ENCODE measurements at regions not wholly inside any gene's neighbourhood (a gene's known extent, or its start where the extent isn't known, plus 50 kb on each side); places are given as distances from the start of the nearest gene placed in this dataset.

GRCh38 chr10:43979551-43979950, 330.9 kb upstream of the ZNF32 start:
- Histone ChIP-seq H4K5ac (ENCODE audit: insufficient read length, low read depth, low read length) (no peak overlapping the region), H4K8ac (ENCODE audit: extremely low read depth, insufficient read depth, low read length) (no peak overlapping the region), H3K4ac (replicated peaks; ENCODE audit: insufficient read length, low read depth, low read length) (no peak overlapping the region), H2AK5ac (ENCODE audit: low read depth, low read length) (no peak overlapping the region), H2BK120ac (replicated peaks; ENCODE audit: low read depth, low read length) (no peak overlapping the region), H3K14ac (ENCODE audit: insufficient read length) (no peak overlapping the region), H3K9ac (replicated peaks in 1 of 4; ENCODE audit: extremely low read depth in 1 of 4, low read depth in 3 of 4, low read length in 3 of 4) (no peak overlapping the region), H3K79me2 (ENCODE audit: control insufficient read depth in 1 of 2, insufficient read depth in 2 of 2, low read length in 2 of 2) (no peaks in the 10 kb centered on the region), H3K56ac (replicated peaks; ENCODE audit: insufficient read length, low read depth, low read length) (no peak overlapping the region), H2AFZ (ENCODE audit: low read length) (no peak overlapping the region), H3K9me3 (ENCODE audit: insufficient read depth in 2 of 2, low read depth in 1 of 2, low read length in 1 of 2) (no peaks in the 10 kb centered on the region), H4K20me1 (replicated peaks in 1 of 2; ENCODE audit: control insufficient read depth in 1 of 2, insufficient read depth in 2 of 2, low read length in 2 of 2) (no peaks in the 10 kb centered on the region), H3K18ac (ENCODE audit: extremely low read depth, low read length) (no peak overlapping the region), H2BK20ac (ENCODE audit: low read length) (no peak overlapping the region), H3K27ac (ENCODE audit: low read depth, low read length) (no peak overlapping the region), H3K79me1 (ENCODE audit: low read depth, low read length) (no peaks in the 10 kb centered on the region), H3K23me2 (ENCODE audit: low read depth, low read length) (no peaks in the 10 kb centered on the region), H4K91ac (replicated peaks; ENCODE audit: insufficient read length, low read length) (no peak overlapping the region), H3K4me2 (ENCODE audit: insufficient read depth in 1 of 2, low read depth in 2 of 2, low read length in 2 of 2) (no peak overlapping the region), H3K27me3 (replicated peaks in 1 of 4; ENCODE audit: control insufficient read depth in 3 of 4, extremely low read depth in 1 of 4, insufficient read depth in 3 of 4, low read length in 3 of 4) (no peaks in the 10 kb centered on the region), H3K36me3 (ENCODE audit: control insufficient read depth in 2 of 4, insufficient read depth in 4 of 4, low read length in 3 of 4) (no peaks in the 10 kb centered on the region), H3K4me1 (replicated peaks in 1 of 4; ENCODE audit: control insufficient read depth in 3 of 4, insufficient read depth in 4 of 4, low read length in 3 of 4) (no peaks in the 10 kb centered on the region), H2BK5ac (ENCODE audit: low read depth, low read length) (no peak overlapping the region), H3K23ac (ENCODE audit: insufficient read length) (no peak overlapping the region), H3K4me3 (ENCODE audit: extremely low read depth in 1 of 4, insufficient read depth in 2 of 4, low read depth in 3 of 4, low read length in 4 of 4) (no peak overlapping the region), H2BK12ac (ENCODE audit: low read depth, low read length) (no peak overlapping the region), H2BK15ac (ENCODE audit: low read length) (no peak overlapping the region)
- FAIRE-seq (no peak), DNase-seq (ENCODE audit: low read depth in 1 of 2, low spot score in 2 of 2) (no peak)
- ChIA-PET CTCF (ENCODE audit: partially characterized antibody) (interaction anchor here (0.7 kb wide), 1 partner anchor 1418 kb away, joined by 3 read pairs; no protein-coding TSS in a partner anchor), POLR2A (ENCODE audit: partially characterized antibody) (no interaction called here)
- WGBS, 2 experiments (ENCODE audit: extremely low coverage in 1 of 2, insufficient coverage in 1 of 2, insufficient read length in 1 of 2, insufficient replicate concordance in 2 of 2, low coverage in 1 of 2, low lambda C conversion rate in 2 of 2, missing lambda C conversion rate in 1 of 2): 97% methylated on average over 3 of the region's 3 CpGs; no CpG with 5 or more reads in 1 of the 2 experiments
- no peak for TF ChIP-seq EGR1 (IDR thresholded peaks at IDR 0.05; ENCODE audit: borderline replicate concordance, low read depth, low read length)
- TF ChIP-seq RXRA (IDR thresholded peaks at IDR 0.05; ENCODE audit: insufficient read depth, low read depth, low read length): no peak
- TF ChIP-seq SRF (IDR thresholded peaks at IDR 0.05; ENCODE audit: low read depth, low read length): no peak
- no peak for TF ChIP-seq RBBP5 (IDR thresholded peaks at IDR 0.05; ENCODE audit: borderline replicate concordance, low read depth, low read length)
- no peak for TF ChIP-seq MAFK (IDR thresholded peaks at IDR 0.05; ENCODE audit: low read depth, low read length)
- no peak for TF ChIP-seq RAD21 (IDR thresholded peaks at IDR 0.05 in 1 of 2, conservative IDR thresholded peaks at IDR 0.05 in 1 of 2; ENCODE audit: low read depth in 2 of 2, low read length in 2 of 2)
- TF ChIP-seq BRCA1 (IDR thresholded peaks at IDR 0.05; ENCODE audit: low read depth, low read length): no peak
- TF ChIP-seq JUN (IDR thresholded peaks at IDR 0.05; ENCODE audit: low read depth, low read length): no peak
- no peak for TF ChIP-seq SAP30 (IDR thresholded peaks at IDR 0.05; ENCODE audit: insufficient read depth, insufficient replicate concordance, low read length)
- no peak for TF ChIP-seq SIRT6 (IDR thresholded peaks at IDR 0.05; ENCODE audit: low read length)
- TF ChIP-seq, protein P1, sequence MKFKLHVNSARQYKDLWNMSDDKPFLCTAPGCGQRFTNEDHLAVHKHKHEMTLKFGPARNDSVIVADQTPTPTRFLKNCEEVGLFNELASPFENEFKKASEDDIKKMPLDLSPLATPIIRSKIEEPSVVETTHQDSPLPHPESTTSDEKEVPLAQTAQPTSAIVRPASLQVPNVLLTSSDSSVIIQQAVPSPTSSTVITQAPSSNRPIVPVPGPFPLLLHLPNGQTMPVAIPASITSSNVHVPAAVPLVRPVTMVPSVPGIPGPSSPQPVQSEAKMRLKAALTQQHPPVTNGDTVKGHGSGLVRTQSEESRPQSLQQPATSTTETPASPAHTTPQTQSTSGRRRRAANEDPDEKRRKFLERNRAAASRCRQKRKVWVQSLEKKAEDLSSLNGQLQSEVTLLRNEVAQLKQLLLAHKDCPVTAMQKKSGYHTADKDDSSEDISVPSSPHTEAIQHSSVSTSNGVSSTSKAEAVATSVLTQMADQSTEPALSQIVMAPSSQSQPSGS (IDR thresholded peaks at IDR 0.05; ENCODE audit: low read length): no peak
- no peak for TF ChIP-seq GABPA (IDR thresholded peaks at IDR 0.05; ENCODE audit: borderline replicate concordance, insufficient read depth, low read length)
- no peak for TF ChIP-seq RFX5 (IDR thresholded peaks at IDR 0.05; ENCODE audit: borderline replicate concordance, low read depth, low read length)

Measured in H1 (cell line).